ENCODE measurements at regions not wholly inside any gene's neighbourhood (a gene's known extent, or its start where the extent isn't known, plus 50 kb on each side); places are given as distances from the start of the nearest gene placed in this dataset.

- TF ChIP-seq POU6F1 (CRISPR knock-in tag; IDR thresholded peaks at IDR 0.05; ENCODE audit: borderline replicate concordance, low read depth): no peak
- TF ChIP-seq ZFP30 (CRISPR knock-in tag; IDR thresholded peaks at IDR 0.05): no peak
- TF ChIP-seq TCF4 (CRISPR knock-in tag; IDR thresholded peaks at IDR 0.05; ENCODE audit: borderline replicate concordance): no peak
- TF ChIP-seq ZNF70 (CRISPR knock-in tag; IDR thresholded peaks at IDR 0.05): no peak
- TF ChIP-seq ARNTL (CRISPR knock-in tag; IDR thresholded peaks at IDR 0.05; ENCODE audit: borderline replicate concordance, low read depth): no peak
- no peak for TF ChIP-seq ZFP3 (CRISPR knock-in tag; IDR thresholded peaks at IDR 0.05)
- ATAC-seq: no peak
Observed at GRCh38 chr1:157203166-157203565, 65.0 kb upstream of the ETV3 start.

GRCh38 chr1:157202331-157202730, 64.1 kb upstream of the ETV3 start:
- TF ChIP-seq OSR1 (CRISPR knock-in tag; IDR thresholded peaks at IDR 0.05): no peak
- no peak for TF ChIP-seq TSHZ2 (CRISPR knock-in tag; IDR thresholded peaks at IDR 0.05)
- no peak for TF ChIP-seq TCF4 (CRISPR knock-in tag; IDR thresholded peaks at IDR 0.05; ENCODE audit: borderline replicate concordance)
- TF ChIP-seq RARB (CRISPR knock-in tag; IDR thresholded peaks at IDR 0.05): no peak
- no peak for TF ChIP-seq POU6F1 (CRISPR knock-in tag; IDR thresholded peaks at IDR 0.05; ENCODE audit: borderline replicate concordance, low read depth)
- TF ChIP-seq ESRRG (CRISPR knock-in tag; IDR thresholded peaks at IDR 0.05): no peak
- TF ChIP-seq TOX (CRISPR knock-in tag; IDR thresholded peaks at IDR 0.05; ENCODE audit: borderline replicate concordance): no peak
- no peak for TF ChIP-seq ZC3H10 (CRISPR knock-in tag; IDR thresholded peaks at IDR 0.05)
- TF ChIP-seq ZNF8 (CRISPR knock-in tag; IDR thresholded peaks at IDR 0.05): no peak
- no peak for TF ChIP-seq ZNF70 (CRISPR knock-in tag; IDR thresholded peaks at IDR 0.05)
- no peak for TF ChIP-seq CSRNP3 (CRISPR knock-in tag; IDR thresholded peaks at IDR 0.05)
- TF ChIP-seq ARNTL (CRISPR knock-in tag; IDR thresholded peaks at IDR 0.05; ENCODE audit: borderline replicate concordance, low read depth): no peak
- TF ChIP-seq SNAI2 (CRISPR knock-in tag; IDR thresholded peaks at IDR 0.05): no peak
- TF ChIP-seq PPARA (CRISPR knock-in tag; IDR thresholded peaks at IDR 0.05; ENCODE audit: borderline replicate concordance): no peak
- TF ChIP-seq PATZ1 (CRISPR knock-in tag; IDR thresholded peaks at IDR 0.05; ENCODE audit: borderline replicate concordance): no peak
- ATAC-seq: no peak

GRCh38 chr1:157201767-157202166, 63.6 kb upstream of the ETV3 start:
- ATAC-seq: no peak
- no peak for TF ChIP-seq ZNF70 (CRISPR knock-in tag; IDR thresholded peaks at IDR 0.05)
- TF ChIP-seq ZNF565 (CRISPR knock-in tag; conservative IDR thresholded peaks at IDR 0.05; ENCODE audit: low read depth): no peak
- TF ChIP-seq RARB (CRISPR knock-in tag; IDR thresholded peaks at IDR 0.05): no peak
- no peak for TF ChIP-seq ZFP30 (CRISPR knock-in tag; IDR thresholded peaks at IDR 0.05)
- TF ChIP-seq GLIS3 (CRISPR knock-in tag; IDR thresholded peaks at IDR 0.05): no peak
- TF ChIP-seq CSRNP3 (CRISPR knock-in tag; IDR thresholded peaks at IDR 0.05): no peak
- no peak for TF ChIP-seq ESRRG (CRISPR knock-in tag; IDR thresholded peaks at IDR 0.05)
- no peak for TF ChIP-seq TCF4 (CRISPR knock-in tag; IDR thresholded peaks at IDR 0.05; ENCODE audit: borderline replicate concordance)
- TF ChIP-seq TOX (CRISPR knock-in tag; IDR thresholded peaks at IDR 0.05; ENCODE audit: borderline replicate concordance): no peak
- TF ChIP-seq OSR1 (CRISPR knock-in tag; IDR thresholded peaks at IDR 0.05): no peak
- TF ChIP-seq POU6F1 (CRISPR knock-in tag; IDR thresholded peaks at IDR 0.05; ENCODE audit: borderline replicate concordance, low read depth): no peak
- TF ChIP-seq ZFP3 (CRISPR knock-in tag; IDR thresholded peaks at IDR 0.05): no peak
- TF ChIP-seq CSDC2 (CRISPR knock-in tag; IDR thresholded peaks at IDR 0.05): no peak
- TF ChIP-seq ARNTL (CRISPR knock-in tag; IDR thresholded peaks at IDR 0.05; ENCODE audit: borderline replicate concordance, low read depth): no peak
- no peak for TF ChIP-seq ZNF8 (CRISPR knock-in tag; IDR thresholded peaks at IDR 0.05)

Data from SK-N-SH treated with all-trans-retinoic acid at 6 μM for 48 hours (cell line).